Activated effector memory CD4-positive, alpha-beta T cell treated with anti-CD3 and anti-CD28 coated beads, Interleukin-2, amount 50 U/mL, for 16 hours (primary cell): ENCODE measurements at regions not wholly inside any gene's neighbourhood (a gene's known extent, or its start where the extent isn't known, plus 50 kb on each side); places are given as distances from the start of the nearest gene placed in this dataset.

ENCODE experiments used
- DNase-seq: peaks from one replicate; pipeline ENCODE4 v3.0.0-alpha.2; 2020

DNA sequence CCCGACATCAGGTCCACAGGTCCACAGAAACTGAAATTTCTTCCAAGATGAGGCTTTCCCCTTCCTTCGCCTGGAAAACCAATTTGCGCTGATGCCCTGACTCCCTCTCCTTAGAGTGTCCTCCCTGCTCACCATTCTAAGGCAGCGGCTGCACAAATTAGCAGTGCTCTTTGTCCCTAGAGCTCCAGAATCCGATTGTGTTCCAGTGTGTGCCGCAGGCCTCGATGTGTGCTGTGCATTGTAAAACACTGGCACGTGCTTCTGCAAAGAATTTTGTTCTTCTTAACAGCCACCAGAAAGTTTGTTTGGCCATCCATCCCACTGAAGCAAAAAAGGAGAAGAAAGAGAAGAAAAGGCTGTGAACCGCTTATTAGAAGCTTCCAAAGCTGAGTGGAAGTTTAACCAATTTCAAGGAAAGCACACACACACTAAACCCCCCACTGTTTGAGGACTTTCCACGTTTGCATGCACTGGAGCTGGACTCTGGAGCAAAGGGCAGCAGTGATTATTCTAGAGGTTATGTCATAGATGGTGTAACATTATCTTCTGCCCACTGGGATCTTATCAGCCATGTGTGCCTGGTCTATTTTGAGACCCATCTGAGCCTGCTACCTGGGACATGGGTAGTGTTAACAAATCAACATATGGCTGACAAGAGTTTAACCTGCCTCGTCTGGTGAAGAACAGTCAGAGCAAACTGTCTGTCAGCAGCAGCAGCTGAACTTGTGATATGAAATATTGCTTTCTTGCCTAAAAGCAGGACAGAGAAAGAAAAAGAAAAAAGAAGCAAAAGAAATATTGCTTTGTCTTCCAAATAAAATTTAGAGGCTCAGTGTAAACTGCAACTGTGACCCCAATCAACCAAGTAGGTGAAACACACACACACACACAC, 64.9 kb upstream of the RREB1 start:
- DNase-seq: no peak

GRCh38 chr6:7045331-7045730, 62.4 kb upstream of the RREB1 start:
- no peak for DNase-seq

- no peak for DNase-seq
These were observed 62.0 kb upstream of the RREB1 start for GRCh38 chr6:7045746-7046145.

- no peak for DNase-seq
These were observed 60.6 kb upstream of the RREB1 start for GRCh38 chr6:7047128-7047527.

DNA sequence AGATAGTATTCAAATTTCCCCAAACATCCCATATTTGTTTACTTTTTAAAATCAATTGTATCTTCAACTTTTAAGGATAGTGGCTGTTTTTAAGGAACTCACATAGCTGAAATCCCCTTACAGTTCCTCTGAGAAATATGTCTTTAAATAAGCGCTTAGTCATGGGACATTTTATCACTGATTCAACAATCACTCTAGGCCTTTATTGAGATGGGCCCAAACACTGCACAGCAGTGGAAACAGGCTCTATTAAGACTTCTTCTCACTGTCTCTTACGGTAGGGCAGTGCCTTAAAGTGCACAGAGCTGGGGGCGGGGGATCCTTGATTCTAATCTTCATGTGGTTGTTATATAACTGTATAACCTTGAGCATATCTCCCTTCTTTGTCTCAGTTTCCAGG, 59.8 kb upstream of the RREB1 start:
- no peak for DNase-seq

DNA sequence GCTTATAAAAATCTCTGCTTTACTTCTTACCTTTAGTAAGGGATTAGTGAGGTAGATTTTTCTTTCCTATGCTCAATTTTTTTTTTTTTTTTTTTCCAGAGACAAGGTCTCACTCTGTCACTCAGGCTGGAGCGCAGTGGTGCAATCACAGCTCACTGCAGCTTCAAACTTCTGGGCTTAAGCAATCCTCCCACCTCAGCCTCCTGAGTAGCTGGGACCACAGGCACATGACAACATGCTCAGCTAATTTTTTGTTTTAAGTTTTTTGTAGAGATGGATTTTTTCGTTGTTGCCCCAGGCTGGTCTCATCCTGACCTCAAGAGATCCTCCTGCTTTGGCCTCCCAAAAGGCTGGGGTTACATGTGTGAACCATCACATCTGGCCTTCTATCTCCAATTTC, 58.9 kb upstream of the RREB1 start:
- DNase-seq: no peak

DNA sequence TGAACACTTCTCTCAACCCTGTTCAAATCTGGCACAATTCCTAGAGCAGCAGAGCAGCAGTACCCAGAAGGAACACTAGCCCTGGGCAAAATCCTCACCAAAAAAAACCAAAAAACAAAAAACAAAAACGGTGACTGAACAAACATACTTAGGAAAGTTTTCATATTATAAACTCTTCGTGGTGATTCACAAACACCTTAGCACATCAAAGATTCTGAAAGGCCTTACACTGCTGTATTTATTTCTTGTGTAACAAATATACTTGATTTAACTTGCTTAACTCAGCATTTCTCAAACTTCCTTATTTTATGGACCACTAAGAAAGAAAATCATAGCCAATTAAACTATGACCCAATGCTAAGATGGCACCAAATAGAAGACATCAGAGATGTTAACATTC, 57.8 kb upstream of the RREB1 start:
- no peak for DNase-seq

GRCh38 chr6:7050872-7051779, 56.6 kb upstream of the RREB1 start:
- DNase-seq: peak; percentile 75

DNA sequence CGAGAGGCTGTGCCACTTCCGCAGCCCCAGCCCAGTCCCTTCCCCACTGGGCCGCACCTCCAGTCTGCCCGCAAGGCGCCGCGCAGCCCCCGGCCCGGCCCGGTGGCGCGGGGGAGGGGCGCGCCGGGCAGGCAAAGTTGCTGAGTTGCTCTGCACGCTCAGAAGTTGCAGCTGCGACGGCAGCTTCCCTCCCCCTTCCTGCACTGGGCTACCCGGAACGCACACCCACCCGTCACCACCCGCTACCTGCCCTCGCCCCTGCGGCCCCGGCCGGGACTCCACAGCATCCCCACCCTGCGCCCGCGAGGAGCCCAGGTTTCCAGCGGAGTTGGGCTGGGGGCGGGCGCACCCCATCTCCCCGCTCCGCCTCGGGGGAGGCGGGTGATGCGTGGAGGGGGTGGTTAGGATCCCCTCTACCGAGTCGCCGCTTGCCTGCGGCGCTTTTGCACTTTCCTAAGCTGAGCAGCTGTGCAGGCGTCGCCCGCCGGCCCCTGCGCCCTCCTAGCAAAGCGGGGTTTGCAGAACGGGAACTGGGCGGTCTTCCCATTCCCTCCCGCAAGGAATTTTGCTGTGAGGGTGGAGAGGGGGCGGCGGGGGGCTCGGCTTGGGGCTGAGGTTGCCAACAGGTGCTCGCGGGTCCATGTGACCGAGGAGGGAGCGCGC, 55.9 kb upstream of the RREB1 start:
- DNase-seq: peak; percentile 80

DNA sequence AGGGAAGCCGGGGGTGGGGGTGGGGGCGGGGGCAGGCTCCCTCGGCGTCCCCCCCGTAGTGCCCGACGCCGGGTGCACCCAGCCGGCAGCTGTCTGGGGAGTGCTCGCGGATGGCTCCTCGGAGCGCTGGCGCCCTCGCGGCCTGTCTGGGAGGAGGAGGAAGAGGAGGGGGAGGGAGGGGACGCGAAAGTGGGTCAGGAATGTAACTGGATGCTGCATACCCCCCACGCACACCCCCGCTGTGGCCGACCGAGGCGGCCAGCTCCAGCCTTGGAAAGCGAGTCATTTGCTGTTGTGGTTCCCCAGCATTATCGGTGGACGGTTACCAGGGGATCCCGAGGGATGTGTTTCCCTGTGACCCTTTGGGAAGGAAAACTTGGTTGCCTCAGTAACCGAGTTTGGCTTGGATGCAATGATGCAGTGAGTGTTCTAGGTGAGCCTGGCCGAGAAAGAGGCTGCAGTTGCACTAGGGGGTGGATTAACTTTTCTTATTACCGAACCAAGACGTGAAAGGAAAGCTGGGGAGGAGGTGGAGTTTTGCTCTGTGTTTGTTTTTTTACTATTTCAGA, 55.2 kb upstream of the RREB1 start:
- DNase-seq: no peak

DNA sequence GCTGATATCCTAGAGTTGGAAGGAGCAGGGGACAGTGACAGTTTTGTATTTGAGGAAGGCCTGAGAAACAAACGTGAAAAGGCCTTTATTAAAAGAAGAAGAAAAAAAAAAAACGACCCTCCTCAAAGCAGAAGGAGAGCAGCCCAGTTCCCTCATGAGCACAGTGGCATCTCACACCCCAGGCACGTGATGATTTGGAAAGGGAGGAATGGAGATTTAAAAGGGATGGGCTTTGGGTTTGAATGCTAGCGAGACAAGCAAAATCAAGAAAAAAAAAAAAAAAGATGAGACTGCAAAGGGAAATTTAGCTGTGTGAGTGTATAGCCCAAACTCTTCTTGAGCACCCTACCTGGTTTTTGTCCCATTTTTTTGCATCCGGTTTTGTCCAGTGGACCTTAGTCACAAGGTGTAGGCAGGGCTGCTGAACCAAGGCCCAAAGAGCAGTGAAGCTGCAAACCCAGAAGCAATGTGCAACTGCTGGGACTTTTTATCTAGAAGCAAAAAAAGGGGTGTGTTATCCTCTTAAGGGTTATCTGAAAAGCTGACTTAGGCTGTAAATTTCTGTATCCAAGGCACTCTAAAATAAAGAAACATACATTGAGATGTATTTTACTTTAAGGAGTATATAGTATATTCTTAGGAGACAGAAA, 54.5 kb upstream of the RREB1 start:
- no peak for DNase-seq
